GM23338 (cell line): ENCODE measurements at regions not wholly inside any gene's neighbourhood (a gene's known extent, or its start where the extent isn't known, plus 50 kb on each side); places are given as distances from the start of the nearest gene placed in this dataset.

Experiments
- ATAC-seq: fragments of 200-7000 bp; cut with Tn5 transposase; 3 replicates; pipeline ENCODE4 v1.9.1; 2020
- DNase-seq: peaks from one replicate; pipeline ENCODE4 v3.0.0-alpha.2; 2015; ENCODE audit warnings: low spot score
- H2AFZ ChIP-seq: fragments of 200-600 bp; sonication (generic); 2 replicates; pipeline ENCODE4 v1.8.0; 2016; ENCODE audit warnings: antibody characterized with exemption, mild to moderate bottlenecking, moderate library complexity
- H3F3A ChIP-seq: fragments of 200-600 bp; sonication (generic); replicated peaks from 2 replicates; pipeline ENCODE4 v1.8.0; 2017; ENCODE audit warnings: antibody characterized with exemption, mixed run types, low read depth
- H3K27ac ChIP-seq: fragments of 200-600 bp; sonication (generic); 2 replicates; pipeline ENCODE4 v1.6.1; 2016; ENCODE audit warnings: low read depth
- H3K27me3 ChIP-seq: fragments of 200-600 bp; sonication (generic); 2 replicates; pipeline ENCODE4 v1.8.0; 2016; ENCODE audit warnings: mild to moderate bottlenecking, mixed run types, moderate library complexity; ENCODE audit not compliant: insufficient read depth
- H3K36me3 ChIP-seq: fragments of 200-600 bp; sonication (generic); 2 replicates; pipeline ENCODE4 v1.8.0; 2016; ENCODE audit warnings: mild to moderate bottlenecking; ENCODE audit not compliant: insufficient read depth
- H3K4me1 ChIP-seq: fragments of 200-600 bp; sonication (generic); 2 replicates; pipeline ENCODE4 v1.8.0; 2016; ENCODE audit warnings: mild to moderate bottlenecking, moderate library complexity; ENCODE audit not compliant: insufficient read depth
- H3K4me2 ChIP-seq: fragments of 200-600 bp; sonication (generic); 2 replicates; pipeline ENCODE4 v1.7.1; 2017; ENCODE audit warnings: mixed run types
- H3K4me3 ChIP-seq: fragments of 200-600 bp; sonication (generic); 2 replicates; pipeline ENCODE4 v1.6.1; 2016; ENCODE audit warnings: mixed run types
- H3K79me2 ChIP-seq: fragments of 200-600 bp; sonication (generic); replicated peaks from 2 replicates; pipeline ENCODE4 v1.8.0; 2017; ENCODE audit warnings: mild to moderate bottlenecking; ENCODE audit not compliant: insufficient read depth
- H3K9me2 ChIP-seq: fragments of 200-600 bp; sonication (generic); 2 replicates; pipeline ENCODE4 v1.8.0; 2017; ENCODE audit not compliant: insufficient read depth
- H4K20me1 ChIP-seq: fragments of 200-600 bp; sonication (generic); replicated peaks from 2 replicates; pipeline ENCODE4 v1.8.0; 2017; ENCODE audit warnings: mild to moderate bottlenecking; ENCODE audit not compliant: insufficient read depth
- H3K27ac Mint-ChIP-seq: 2 replicates; pipeline ENCODE4 v1.8.0; 2020; ENCODE audit warnings: inconsistent platforms, mild to moderate bottlenecking, moderate library complexity, mixed read lengths
- H3K27me3 Mint-ChIP-seq: 3 replicates; pipeline ENCODE4 v1.8.0; 2022; ENCODE audit warnings: low read depth, mild to moderate bottlenecking, moderate library complexity, mixed read lengths, inconsistent platforms; ENCODE audit not compliant: insufficient read depth, poor library complexity
- H3K36me3 Mint-ChIP-seq: 3 replicates; pipeline ENCODE4 v1.8.0; 2021; ENCODE audit warnings: low read depth, mild to moderate bottlenecking, inconsistent platforms, moderate library complexity, mixed read lengths
- H3K4me1 Mint-ChIP-seq: 3 replicates; pipeline ENCODE4 v1.8.0; 2020; ENCODE audit warnings: mild to moderate bottlenecking, inconsistent platforms, mixed read lengths
- H3K4me3 Mint-ChIP-seq: 3 replicates; pipeline ENCODE4 v1.8.0; 2021; ENCODE audit warnings: moderate library complexity, mild to moderate bottlenecking, inconsistent platforms, mixed read lengths
- H3K9me3 Mint-ChIP-seq: 3 replicates; pipeline ENCODE4 v1.8.0; 2020; ENCODE audit warnings: moderate library complexity, mild to moderate bottlenecking, inconsistent platforms, mixed read lengths
- CTCF ChIP-seq, 2 experiments: fragments of 200-600 bp in 1 of 2; sonication (generic) in 1 of 2; conservative IDR thresholded peaks; 2 replicates each; pipeline versions ENCODE4 v1.5.1 to v1.6.1; 2016 to 2017; ENCODE audit warnings: antibody characterized with exemption in 2 of 2, low read depth in 2 of 2, mild to moderate bottlenecking in 2 of 2, moderate library complexity in 1 of 2
- ETS1 ChIP-seq: IDR thresholded peaks from 2 replicates; pipeline ENCODE4 v1.6.1; 2016; ENCODE audit warnings: antibody characterized with exemption
- EZH2 ChIP-seq: fragments of 200-600 bp; sonication (generic); IDR thresholded peaks from one replicate; pipeline ENCODE4 v1.8.0; 2017; ENCODE audit warnings: antibody characterized with exemption, mild to moderate bottlenecking, low read depth; ENCODE audit not compliant: unreplicated experiment
- EZH2phosphoT487 ChIP-seq: fragments of 200-600 bp; sonication (generic); IDR thresholded peaks from one replicate; pipeline ENCODE4 v1.8.1; 2018; ENCODE audit warnings: antibody characterized with exemption; ENCODE audit not compliant: unreplicated experiment
- JUNB ChIP-seq: IDR thresholded peaks from one replicate; pipeline ENCODE4 v1.6.1; 2016; ENCODE audit warnings: antibody characterized with exemption; ENCODE audit not compliant: unreplicated experiment
- POLR2AphosphoS5 ChIP-seq: IDR thresholded peaks from 2 replicates; pipeline ENCODE4 v1.6.1; 2016; ENCODE audit warnings: antibody characterized with exemption, low read depth
- REST ChIP-seq: IDR thresholded peaks from one replicate; pipeline ENCODE4 v1.6.1; 2018; ENCODE audit warnings: antibody characterized with exemption; ENCODE audit not compliant: unreplicated experiment
- STAT1 ChIP-seq: IDR thresholded peaks from one replicate; pipeline ENCODE4 v1.6.1; 2016; ENCODE audit warnings: antibody characterized with exemption; ENCODE audit not compliant: unreplicated experiment
- ZNF114 ChIP-seq: fragments of 250-450 bp; sonication (Bioruptor Pico); IDR thresholded peaks from 2 replicates; pipeline ENCODE4 v1.5.0; 2020; ENCODE audit warnings: mild to moderate bottlenecking, moderate library complexity
- ZNF331 ChIP-seq: fragments of 250-450 bp; sonication (Bioruptor Pico); IDR thresholded peaks from 2 replicates; pipeline ENCODE4 v1.5.0; 2020; ENCODE audit warnings: low read depth, mild to moderate bottlenecking, moderate library complexity
- ZNF462 ChIP-seq: fragments of 250-450 bp; sonication (Bioruptor Pico); IDR thresholded peaks from 2 replicates; pipeline ENCODE4 v1.5.0; 2020; ENCODE audit warnings: mild to moderate bottlenecking, moderate library complexity

GRCh38 chr5:26572480-26572879, 465.9 kb downstream of the CDH9 start (continued):
- TF ChIP-seq REST = no peak
- no peak for TF ChIP-seq CTCF (conservative IDR thresholded peaks at IDR 0.05; ENCODE audit: low read depth in 2 of 2)
- TF ChIP-seq JUNB = no peak
- no peak for TF ChIP-seq POLR2AphosphoS5
- no peak for TF ChIP-seq ZNF114
- TF ChIP-seq STAT1 = no peak
- no peak for TF ChIP-seq EZH2phosphoT487
- no peak for TF ChIP-seq EZH2
- no peak for TF ChIP-seq ETS1
- no peak for TF ChIP-seq ZNF331 (CRISPR knock-in tag)

GRCh38 chr5:26569929-26570258, 468.5 kb downstream of the CDH9 start:
- Mint-ChIP-seq H3K27ac (no peak overlapping the region), H3K4me3 (no peak overlapping the region), H3K4me1 (peaks cover 5% of the 10 kb centered on the region; the same call in 2 of the 3 replicates), H3K36me3 (no peaks in the 10 kb centered on the region; the same call in 1 of the 3 replicates), H3K27me3 (no peaks in the 10 kb centered on the region), H3K9me3 (peaks cover 9% of the 10 kb centered on the region; the same call in 2 of the 3 replicates)
- DNase-seq = no peak
- H4K20me1 ChIP-seq = no peaks in the 10 kb centered on the region
- no peak; the same call in 2 of the 3 replicates for ATAC-seq
- H3K4me3 ChIP-seq = no peak overlapping the region
- H3K36me3 ChIP-seq = no peaks in the 10 kb centered on the region
- no peaks in the 10 kb centered on the region for H3K9me2 ChIP-seq
- no peaks in the 10 kb centered on the region for H3F3A ChIP-seq
- H3K79me2 ChIP-seq = no peaks in the 10 kb centered on the region
- H3K4me1 ChIP-seq = 0 out of 2 replicates have a peak, but pooled peaks cover 4% of the 10 kb centered on the region
- no peaks in the 10 kb centered on the region for H3K27me3 ChIP-seq
- no peak overlapping the region for H3K27ac ChIP-seq
- H3K4me2 ChIP-seq = no peak overlapping the region
- no peak overlapping the region for H2AFZ ChIP-seq
- TF ChIP-seq POLR2AphosphoS5 (no peak), EZH2 (no peak), ZNF462 (CRISPR knock-in tag) (no peak), CTCF (conservative IDR thresholded peaks at IDR 0.05; ENCODE audit: low read depth in 2 of 2) (no peak)
